ENCODE measurements at regions not wholly inside any gene's neighbourhood (a gene's known extent, or its start where the extent isn't known, plus 50 kb on each side); places are given as distances from the start of the nearest gene placed in this dataset.

- H3K27ac ChIP-seq (ENCODE audit: low read depth, low read length): peak overlapping the region; percentile 69
- H3K4me2 ChIP-seq (ENCODE audit: low read length): no peak overlapping the region
Measured at GRCh38 chrX:30150196-30150895, 65.0 kb upstream of the MAGEB2 start.

GRCh38 chrX:30151964-30152363, 63.4 kb upstream of the MAGEB2 start:
- no peak overlapping the region for H3K4me3 ChIP-seq (ENCODE audit: low read depth, low read length)
- no peak overlapping the region for H3K4me2 ChIP-seq (ENCODE audit: low read length)
- peaks cover 25% of the 10 kb centered on the region for H3K79me1 ChIP-seq (ENCODE audit: low read length)
- H3K36me3 ChIP-seq (ENCODE audit: control insufficient read depth in 1 of 2, insufficient read depth in 2 of 2, low read length in 2 of 2): peaks cover 0 to 3% of the 10 kb centered on the region in 2 experiments
- no peak overlapping the region for H3K18ac ChIP-seq (ENCODE audit: low read length)
- H2AFZ ChIP-seq (ENCODE audit: insufficient read depth, low read length, poor library complexity): no peak overlapping the region
- H3K27me3 ChIP-seq (ENCODE audit: insufficient read depth, low read length): no peaks in the 10 kb centered on the region
- H2BK120ac ChIP-seq (ENCODE audit: insufficient read depth, low read length, poor library complexity): peak overlapping the region; percentile 68
- H4K91ac ChIP-seq (ENCODE audit: low read depth, low read length): peak overlapping the region; percentile 39
- H2BK12ac ChIP-seq (ENCODE audit: low read length): peak overlapping the region; percentile 36
- no peak overlapping the region for H4K8ac ChIP-seq (ENCODE audit: low read depth, low read length)
- H3K14ac ChIP-seq (ENCODE audit: low read length): no peak overlapping the region
- peaks cover 13% of the 10 kb centered on the region for H3K9me3 ChIP-seq (ENCODE audit: insufficient read depth, low read depth, low read length)
- H3K9ac ChIP-seq (ENCODE audit: low read length): no peak overlapping the region
- H3K79me2 ChIP-seq (ENCODE audit: control insufficient read depth, insufficient read depth, low read length, poor library complexity): peaks cover 10% of the 10 kb centered on the region
- no peak overlapping the region for H3K23ac ChIP-seq (ENCODE audit: low read length)
- peaks cover 11 to 16% of the 10 kb centered on the region in 2 experiments for H3K4me1 ChIP-seq (ENCODE audit: control insufficient read depth in 1 of 2, insufficient read depth in 2 of 2, low read length in 2 of 2)
- H2BK5ac ChIP-seq (ENCODE audit: low read depth, low read length, poor library complexity): peak overlapping the region; percentile 16
- H4K12ac ChIP-seq (ENCODE audit: low read depth, low read length): no peak overlapping the region
- no peak overlapping the region for H3K4ac ChIP-seq (ENCODE audit: low read depth, low read length)
- WGBS (ENCODE audit: extremely low coverage, insufficient coverage, insufficient read length): no CpG with 5 or more reads among the region's 3 CpGs
- H2AK5ac ChIP-seq (ENCODE audit: low read length): no peak overlapping the region
- no peak overlapping the region for H3K27ac ChIP-seq (ENCODE audit: low read depth, low read length)
- DNase-seq: no peak

More at GRCh38 chrX:30150196-30150895, 65.0 kb upstream of the MAGEB2 start:
- Histone ChIP-seq H2BK120ac (ENCODE audit: insufficient read depth, low read length, poor library complexity) (peak overlapping the region; percentile 98), H3K79me2 (ENCODE audit: control insufficient read depth, insufficient read depth, low read length, poor library complexity) (peaks cover 10% of the 10 kb centered on the region), H4K91ac (ENCODE audit: low read depth, low read length) (peak overlapping the region; percentile 94), H3K18ac (ENCODE audit: low read length) (peak overlapping the region; percentile 93), H4K12ac (ENCODE audit: low read depth, low read length) (no peak overlapping the region), H3K14ac (ENCODE audit: low read length) (peak overlapping the region; percentile 91), H2BK12ac (ENCODE audit: low read length) (peak overlapping the region; percentile 93), H3K4ac (ENCODE audit: low read depth, low read length) (peak overlapping the region; percentile 88), H3K4me3 (ENCODE audit: low read depth, low read length) (peak overlapping the region; percentile 30), H2AK5ac (ENCODE audit: low read length) (peak overlapping the region; percentile 22), H2AFZ (ENCODE audit: insufficient read depth, low read length, poor library complexity) (peak overlapping the region; percentile 17), H3K36me3 (ENCODE audit: control insufficient read depth in 1 of 2, insufficient read depth in 2 of 2, low read length in 2 of 2) (peaks cover 0 to 3% of the 10 kb centered on the region in 2 experiments), H3K4me1 (ENCODE audit: control insufficient read depth in 1 of 2, insufficient read depth in 2 of 2, low read length in 2 of 2) (peaks cover 11 to 21% of the 10 kb centered on the region in 2 experiments), H3K27me3 (ENCODE audit: insufficient read depth, low read length) (no peaks in the 10 kb centered on the region), H3K79me1 (ENCODE audit: low read length) (peaks cover 32% of the 10 kb centered on the region), H4K8ac (ENCODE audit: low read depth, low read length) (peak overlapping the region; percentile 44), H3K23ac (ENCODE audit: low read length) (no peak overlapping the region), H3K9ac (ENCODE audit: low read length) (no peak overlapping the region), H3K9me3 (ENCODE audit: insufficient read depth, low read depth, low read length) (peaks cover 13% of the 10 kb centered on the region), H2BK5ac (ENCODE audit: low read depth, low read length, poor library complexity) (peak overlapping the region; percentile 67)
- DNase-seq: no peak
- no CpG with 5 or more reads among the region's 6 CpGs for WGBS (ENCODE audit: extremely low coverage, insufficient coverage, insufficient read length)

- Histone ChIP-seq H3K4me1 (ENCODE audit: control insufficient read depth in 1 of 2, insufficient read depth in 2 of 2, low read length in 2 of 2) (peaks cover 9 to 14% of the 10 kb centered on the region in 2 experiments), H4K8ac (ENCODE audit: low read depth, low read length) (peak overlapping the region; percentile 70), H3K79me2 (ENCODE audit: control insufficient read depth, insufficient read depth, low read length, poor library complexity) (peaks cover 9% of the 10 kb centered on the region), H3K14ac (ENCODE audit: low read length) (peak overlapping the region; percentile 87), H4K91ac (ENCODE audit: low read depth, low read length) (peak overlapping the region; percentile 92), H3K79me1 (ENCODE audit: low read length) (peaks cover 22% of the 10 kb centered on the region), H2BK120ac (ENCODE audit: insufficient read depth, low read length, poor library complexity) (peak overlapping the region; percentile 96), H3K4ac (ENCODE audit: low read depth, low read length) (no peak overlapping the region), H2AK5ac (ENCODE audit: low read length) (peak overlapping the region; percentile 86), H3K18ac (ENCODE audit: low read length) (peak overlapping the region; percentile 71), H3K27ac (ENCODE audit: low read depth, low read length) (peak overlapping the region; percentile 33), H3K4me2 (ENCODE audit: low read length) (no peak overlapping the region), H2AFZ (ENCODE audit: insufficient read depth, low read length, poor library complexity) (no peak overlapping the region), H3K27me3 (ENCODE audit: insufficient read depth, low read length) (no peaks in the 10 kb centered on the region), H2BK12ac (ENCODE audit: low read length) (peak overlapping the region; percentile 94), H4K12ac (ENCODE audit: low read depth, low read length) (peak overlapping the region; percentile 30), H3K9ac (ENCODE audit: low read length) (no peak overlapping the region), H3K4me3 (ENCODE audit: low read depth, low read length) (no peak overlapping the region), H3K36me3 (ENCODE audit: control insufficient read depth in 1 of 2, insufficient read depth in 2 of 2, low read length in 2 of 2) (peaks cover 0 to 3% of the 10 kb centered on the region in 2 experiments), H2BK5ac (ENCODE audit: low read depth, low read length, poor library complexity) (peak overlapping the region; percentile 82), H3K9me3 (ENCODE audit: insufficient read depth, low read depth, low read length) (peaks cover 8% of the 10 kb centered on the region), H3K23ac (ENCODE audit: low read length) (no peak overlapping the region)
- DNase-seq: no peak
- no CpG with 5 or more reads among the region's 7 CpGs for WGBS (ENCODE audit: extremely low coverage, insufficient coverage, insufficient read length)
Measured at GRCh38 chrX:30153175-30153880, 62.0 kb upstream of the MAGEB2 start.

GRCh38 chrX:30153881-30154260, 61.5 kb upstream of the MAGEB2 start:
- Histone ChIP-seq H3K36me3 (ENCODE audit: control insufficient read depth in 1 of 2, insufficient read depth in 2 of 2, low read length in 2 of 2) (peaks cover 0 to 3% of the 10 kb centered on the region in 2 experiments), H3K9me3 (ENCODE audit: insufficient read depth, low read depth, low read length) (peaks cover 4% of the 10 kb centered on the region), H3K4me2 (ENCODE audit: low read length) (no peak overlapping the region), H3K4me1 (ENCODE audit: control insufficient read depth in 1 of 2, insufficient read depth in 2 of 2, low read length in 2 of 2) (peaks cover 4 to 10% of the 10 kb centered on the region in 2 experiments), H3K79me2 (ENCODE audit: control insufficient read depth, insufficient read depth, low read length, poor library complexity) (peaks cover 5% of the 10 kb centered on the region), H2AFZ (ENCODE audit: insufficient read depth, low read length, poor library complexity) (no peak overlapping the region), H3K23ac (ENCODE audit: low read length) (no peak overlapping the region), H3K79me1 (ENCODE audit: low read length) (peaks cover 17% of the 10 kb centered on the region), H2AK5ac (ENCODE audit: low read length) (no peak overlapping the region), H3K27ac (ENCODE audit: low read depth, low read length) (no peak overlapping the region), H3K18ac (ENCODE audit: low read length) (no peak overlapping the region), H3K4me3 (ENCODE audit: low read depth, low read length) (no peak overlapping the region), H4K12ac (ENCODE audit: low read depth, low read length) (no peak overlapping the region), H2BK5ac (ENCODE audit: low read depth, low read length, poor library complexity) (peak overlapping the region; percentile 49), H3K9ac (ENCODE audit: low read length) (no peak overlapping the region), H3K4ac (ENCODE audit: low read depth, low read length) (no peak overlapping the region), H3K27me3 (ENCODE audit: insufficient read depth, low read length) (no peaks in the 10 kb centered on the region), H2BK12ac (ENCODE audit: low read length) (no peak overlapping the region), H4K91ac (ENCODE audit: low read depth, low read length) (peak overlapping the region; percentile 62), H3K14ac (ENCODE audit: low read length) (no peak overlapping the region), H2BK120ac (ENCODE audit: insufficient read depth, low read length, poor library complexity) (no peak overlapping the region), H4K8ac (ENCODE audit: low read depth, low read length) (peak overlapping the region; percentile 47)
- DNase-seq: peak; percentile 23 to 70
- no CpG with 5 or more reads among the region's 4 CpGs for WGBS (ENCODE audit: extremely low coverage, insufficient coverage, insufficient read length)

All from trophoblast cell (in vitro differentiated cells and primary cell).